CD4-positive, alpha-beta T cell treated with Interleukin-10 for 1 hour (primary cell): ENCODE measurements at regions not wholly inside any gene's neighbourhood (a gene's known extent, or its start where the extent isn't known, plus 50 kb on each side); places are given as distances from the start of the nearest gene placed in this dataset.

Experiments used
- DNase-seq: peaks from one replicate; pipeline ENCODE4 v3.0.0-alpha.2; 2020

- DNase-seq, result no peak
These were observed 136.2 kb upstream of the TARS1 start for GRCh38 chr5:33304601-33305000.

- DNase-seq, result no peak
These were observed 135.2 kb upstream of the TARS1 start for GRCh38 chr5:33305572-33305971.

GRCh38 chr5:33306758-33307157 lies 134.0 kb upstream of the TARS1 start:
- DNase-seq, result no peak

GRCh38 chr5:33308586-33308985 lies 132.2 kb upstream of the TARS1 start:
- no peak for DNase-seq

GRCh38 chr5:33309068-33309467 lies 131.7 kb upstream of the TARS1 start:
- no peak for DNase-seq

- no peak for DNase-seq
These were observed 131.0 kb upstream of the TARS1 start for GRCh38 chr5:33309536-33310345.

- DNase-seq, result no peak
These were observed 130.3 kb upstream of the TARS1 start for GRCh38 chr5:33310451-33310850.

GRCh38 chr5:33311893-33312292 lies 128.9 kb upstream of the TARS1 start:
- no peak for DNase-seq

- DNase-seq, result no peak
These were observed 127.9 kb upstream of the TARS1 start for GRCh38 chr5:33312571-33313549.

GRCh38 chr5:33315189-33315588 lies 125.6 kb upstream of the TARS1 start:
- DNase-seq, result no peak

GRCh38 chr5:33316773-33317172 lies 124.0 kb upstream of the TARS1 start:
- DNase-seq, result no peak

GRCh38 chr5:33317271-33317670 lies 123.5 kb upstream of the TARS1 start:
- no peak for DNase-seq

GRCh38 chr5:33319151-33319550 lies 121.6 kb upstream of the TARS1 start:
- DNase-seq, result no peak

- DNase-seq, result no peak
These were observed 120.9 kb upstream of the TARS1 start for GRCh38 chr5:33319841-33320240.

- no peak for DNase-seq
These were observed 119.7 kb upstream of the TARS1 start for GRCh38 chr5:33321026-33321425.

GRCh38 chr5:33322632-33323031 lies 118.1 kb upstream of the TARS1 start:
- DNase-seq, result no peak

- DNase-seq, result no peak
These were observed 116.0 kb upstream of the TARS1 start for GRCh38 chr5:33324667-33325307.

GRCh38 chr5:33328818-33329217 lies 111.9 kb upstream of the TARS1 start:
- DNase-seq, result no peak

GRCh38 chr5:33329891-33330290 lies 110.9 kb upstream of the TARS1 start:
- no peak for DNase-seq

- DNase-seq, result no peak
These were observed 110.3 kb upstream of the TARS1 start for GRCh38 chr5:33330426-33330825.

- DNase-seq, result no peak
These were observed 109.8 kb upstream of the TARS1 start for GRCh38 chr5:33330992-33331391.

- no peak for DNase-seq
These were observed 108.0 kb upstream of the TARS1 start for GRCh38 chr5:33332804-33333203.

- no peak for DNase-seq
These were observed 105.9 kb upstream of the TARS1 start for GRCh38 chr5:33334829-33335228.
